Activated CD4-positive, alpha-beta T cell treated with anti-CD3 and anti-CD28 coated beads for 1 hour (primary cell): ENCODE measurements at regions not wholly inside any gene's neighbourhood (a gene's known extent, or its start where the extent isn't known, plus 50 kb on each side); places are given as distances from the start of the nearest gene placed in this dataset.

Experiments
- DNase-seq: peaks from one replicate; pipeline ENCODE4 v3.0.0-alpha.2; 2020

DNA sequence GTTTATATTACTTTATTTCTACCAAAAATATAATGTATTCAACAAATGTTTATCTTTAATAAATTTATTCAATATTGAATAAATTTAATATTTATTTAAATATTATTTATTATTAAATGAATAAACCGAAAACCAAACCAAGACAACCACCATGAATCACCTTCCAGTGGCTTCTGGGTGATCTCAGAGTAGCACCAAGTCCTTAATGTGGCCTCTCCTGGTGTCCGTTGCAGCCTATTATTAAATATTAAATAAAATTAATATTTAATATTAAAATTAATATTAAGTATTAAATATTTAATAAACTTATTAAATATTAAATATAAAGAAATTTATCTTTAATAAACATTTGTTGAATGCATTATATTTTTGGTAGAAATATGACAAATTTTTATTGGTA is 143.3 kb upstream of the PLPP4 start:
- DNase-seq, result no peak

DNA sequence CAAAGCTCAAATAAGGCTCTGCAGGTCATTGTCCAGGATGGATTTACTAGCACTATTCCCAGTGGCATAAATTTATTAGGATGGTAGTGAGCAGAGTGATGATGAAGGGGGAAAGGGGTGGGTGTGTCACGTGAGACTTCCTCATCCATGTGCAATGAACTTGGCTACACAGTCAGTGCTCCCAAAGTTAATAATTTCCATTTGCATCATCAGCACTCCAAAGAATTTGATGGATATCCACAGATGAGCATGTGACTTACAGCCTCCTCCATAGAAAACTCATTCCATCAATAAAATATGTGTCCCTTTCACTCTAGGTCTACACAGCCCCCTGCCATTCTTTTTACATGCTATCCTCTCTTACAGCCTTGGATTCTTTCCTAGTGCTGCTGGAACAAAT is 142.6 kb upstream of the PLPP4 start:
- no peak for DNase-seq

DNA sequence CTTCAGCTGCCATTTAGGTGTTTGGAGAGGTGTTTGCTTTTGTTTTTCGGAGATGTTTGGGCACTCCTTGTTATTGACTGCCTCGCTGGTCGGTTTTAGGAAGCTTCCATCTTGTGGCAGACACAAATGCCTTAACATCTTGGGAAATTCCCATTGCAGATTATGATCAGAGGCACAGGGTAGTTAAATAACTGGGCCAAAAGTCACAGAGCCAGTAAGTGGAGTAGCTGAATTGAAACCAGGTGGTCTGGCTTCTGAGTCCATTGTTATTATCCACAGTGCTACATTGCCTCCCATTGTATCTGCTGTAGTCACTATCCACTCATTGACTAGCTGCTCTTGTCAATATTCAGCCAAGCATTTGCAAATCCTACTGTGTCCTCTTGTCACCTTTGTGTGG is 138.2 kb upstream of the PLPP4 start:
- no peak for DNase-seq

DNA sequence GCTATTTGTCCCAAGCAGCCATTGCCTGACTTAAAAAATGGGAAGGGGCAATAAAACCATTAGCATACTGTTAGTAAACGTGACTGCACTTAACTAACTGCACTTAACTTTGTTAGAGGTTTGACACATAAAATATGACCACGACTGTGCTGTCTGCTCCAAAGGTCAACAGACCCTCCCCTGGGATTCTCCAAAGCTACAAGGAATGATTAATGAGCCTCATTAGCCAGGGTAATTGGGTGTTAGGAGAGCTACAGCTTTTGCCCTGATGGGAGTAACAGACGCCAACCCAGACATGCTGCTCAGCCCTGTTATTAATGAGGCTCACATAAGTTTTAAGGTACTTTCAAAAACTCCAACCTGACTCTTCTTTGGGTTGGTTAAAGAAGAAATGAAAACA is 129.4 kb upstream of the PLPP4 start:
- no peak for DNase-seq

DNA sequence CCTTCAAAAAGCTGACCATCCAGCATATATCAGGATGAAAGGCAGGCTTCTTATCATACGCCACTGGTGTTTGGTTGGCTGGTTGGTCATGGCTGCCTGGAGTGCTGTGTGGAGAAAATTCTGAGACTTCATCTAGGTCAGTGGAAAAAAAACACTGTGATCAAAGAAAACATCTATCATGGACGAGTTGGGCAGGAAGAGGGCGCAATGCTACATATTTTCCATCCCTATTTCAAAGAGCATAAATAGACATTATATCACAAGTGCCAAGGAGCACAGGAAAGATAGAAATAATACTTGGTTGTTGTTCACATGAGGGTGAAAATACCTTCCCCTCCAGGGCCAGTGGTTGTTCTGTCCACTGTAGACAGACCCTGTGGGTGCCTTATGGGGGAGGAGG is 128.4 kb upstream of the PLPP4 start:
- no peak for DNase-seq

DNA sequence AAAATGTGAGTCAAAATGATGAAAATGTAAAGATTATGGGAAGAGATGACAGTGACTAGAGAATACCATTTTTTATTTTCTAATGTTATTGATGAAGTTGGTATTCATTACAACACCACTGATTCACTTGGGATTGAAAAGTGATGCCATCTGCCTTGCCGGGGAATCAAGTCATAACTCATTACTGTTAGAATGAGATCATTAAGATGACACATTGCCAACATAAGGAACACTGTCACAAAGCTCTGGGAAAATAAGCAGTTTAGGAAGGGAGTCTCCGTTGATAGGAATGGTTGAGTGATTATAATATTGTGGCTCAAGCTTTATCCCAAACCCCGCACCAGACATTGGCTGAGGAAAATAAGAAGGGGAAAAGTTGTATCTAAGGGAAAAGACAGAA is 121.5 kb upstream of the PLPP4 start:
- DNase-seq, result no peak

DNA sequence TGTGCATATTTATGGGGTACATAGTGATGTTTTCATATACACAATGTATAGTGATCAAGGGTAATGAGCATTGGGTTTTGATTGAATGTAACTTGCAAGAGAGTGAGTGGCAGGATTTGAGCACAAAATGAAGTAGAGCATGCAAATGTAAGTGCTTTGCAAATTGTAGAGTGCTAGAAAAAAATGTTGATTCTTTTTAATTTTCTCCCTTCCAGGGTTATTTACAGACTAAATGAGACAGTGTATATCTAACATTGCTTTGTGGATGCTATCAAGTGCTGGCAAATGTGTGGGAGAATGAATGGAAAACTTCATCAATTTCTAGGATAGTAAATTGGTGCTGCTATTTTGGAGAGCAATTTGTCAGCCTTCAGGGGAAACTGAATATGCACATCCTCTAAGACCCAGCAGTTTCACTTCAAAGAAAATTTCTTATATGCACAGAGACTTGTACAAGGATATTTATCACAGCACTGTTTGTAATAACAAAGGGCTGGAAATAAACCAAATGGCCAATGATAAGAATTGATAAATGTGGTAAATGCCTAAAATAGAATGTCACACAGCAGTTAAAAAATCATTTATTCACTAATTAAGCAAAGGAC is 120.6 kb upstream of the PLPP4 start:
- no peak for DNase-seq

DNA sequence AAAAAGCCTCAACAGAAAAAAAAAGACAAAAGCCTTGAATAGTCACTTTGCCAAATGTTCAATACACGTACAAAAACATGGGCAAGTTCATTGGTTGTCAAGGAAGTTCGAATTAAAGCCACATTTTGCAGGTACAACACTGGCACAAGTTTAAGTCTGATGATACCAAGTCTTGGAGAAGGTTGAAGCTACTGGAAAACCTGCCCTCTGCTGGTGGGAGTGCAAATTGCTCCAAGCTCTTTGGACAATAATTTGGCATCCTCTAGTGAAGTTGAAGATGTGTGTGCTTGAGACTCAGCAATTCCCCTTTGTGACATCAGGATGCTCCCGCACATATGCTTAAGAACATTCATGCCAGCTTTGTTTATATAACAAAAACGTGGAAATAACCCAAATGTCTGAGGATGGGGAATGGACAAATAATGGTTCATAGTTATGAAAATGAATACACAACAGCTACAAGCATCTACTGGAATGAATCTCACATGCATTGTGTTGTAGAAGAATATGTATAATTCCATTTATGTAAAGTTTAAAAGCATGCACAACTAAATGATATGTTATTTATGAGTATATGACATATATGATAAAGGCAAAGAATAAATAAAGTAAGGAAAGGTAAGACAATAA is 120.0 kb upstream of the PLPP4 start:
- DNase-seq, result peak; percentile 13

DNA sequence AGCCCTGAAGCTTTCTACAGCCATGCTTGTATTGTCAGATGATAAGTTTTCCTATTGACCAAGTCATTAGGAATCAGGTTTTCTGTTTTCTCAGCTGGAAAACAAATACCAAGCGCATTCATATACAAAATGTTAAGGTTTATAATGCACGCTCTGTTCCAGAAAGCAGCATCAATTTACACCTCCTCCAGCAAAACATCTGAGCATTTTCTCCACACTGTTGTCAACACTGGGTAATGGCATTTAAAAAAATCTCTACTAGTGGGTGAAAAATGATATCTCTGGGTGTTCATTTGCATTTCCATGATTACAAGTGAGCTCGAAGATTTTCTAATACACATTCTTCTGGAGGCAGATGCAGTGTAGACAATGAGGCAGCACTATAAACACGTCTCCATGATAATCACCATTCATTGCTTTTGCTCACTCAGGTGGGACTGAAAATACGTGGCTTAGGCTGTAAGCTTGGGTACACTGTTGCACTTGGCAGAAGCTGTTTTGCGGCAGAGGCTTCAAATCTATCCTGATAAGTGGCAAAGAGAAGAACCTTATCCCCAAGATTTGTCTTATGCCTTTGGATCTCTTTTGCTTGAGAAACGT is 114.8 kb upstream of the PLPP4 start:
- no peak for DNase-seq

DNA sequence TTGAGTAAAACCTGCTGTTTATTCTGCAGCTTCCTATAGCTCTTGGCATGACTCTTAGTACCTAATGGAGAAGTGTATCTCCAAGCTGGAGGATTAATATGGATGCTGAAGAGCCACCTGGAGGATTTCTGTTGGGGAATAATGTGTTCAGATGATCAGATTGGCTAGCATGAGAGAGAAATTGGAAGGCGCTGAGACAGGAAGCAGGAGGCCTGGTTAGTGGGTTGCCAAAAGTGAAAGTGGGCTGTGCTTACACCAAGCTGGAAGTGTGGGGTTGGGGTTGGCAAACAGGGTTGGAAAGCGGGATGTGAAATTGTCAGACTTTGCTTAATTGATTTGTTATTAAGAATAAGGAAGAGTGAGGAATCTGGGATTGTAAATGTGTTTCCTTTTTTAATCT is 111.8 kb upstream of the PLPP4 start:
- DNase-seq, result no peak

DNA sequence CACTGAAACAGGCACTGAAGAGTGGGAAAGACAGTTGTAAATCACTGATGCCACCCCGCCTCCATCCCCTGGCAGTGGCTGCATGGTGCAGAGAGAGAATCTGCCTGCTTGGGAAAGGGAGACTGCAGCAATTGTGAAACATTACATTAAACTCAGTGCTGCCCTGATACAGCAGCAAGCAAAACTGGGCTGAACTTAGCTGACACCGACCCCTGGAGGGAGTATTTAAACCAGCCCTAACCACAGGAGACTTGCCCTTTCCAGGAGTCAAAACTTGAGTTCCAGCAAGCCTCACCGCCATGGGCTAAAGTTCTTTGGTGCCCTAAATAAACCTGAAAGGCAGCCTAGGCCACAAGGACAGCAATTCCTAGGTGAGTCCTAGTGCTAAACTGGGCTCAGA is 109.4 kb upstream of the PLPP4 start:
- DNase-seq, result no peak

DNA sequence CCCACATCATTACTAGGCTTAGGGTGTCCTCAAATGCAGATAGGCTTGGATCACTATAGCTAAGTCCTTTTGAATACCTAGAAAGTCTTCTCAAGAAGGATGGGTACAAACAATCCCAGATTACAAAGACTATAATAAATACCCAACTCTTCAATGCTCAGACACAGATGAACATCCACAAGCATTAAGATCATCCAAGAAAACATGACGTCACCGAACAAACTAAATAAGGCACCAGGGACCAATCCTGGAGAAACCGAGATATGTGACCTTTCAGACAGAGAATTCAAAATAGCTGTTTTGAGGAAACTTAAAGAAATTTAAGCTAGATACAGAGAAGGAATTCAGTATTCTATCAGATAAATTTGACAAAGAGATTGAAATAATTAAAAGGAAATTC is 108.0 kb upstream of the PLPP4 start:
- DNase-seq, result no peak

DNA sequence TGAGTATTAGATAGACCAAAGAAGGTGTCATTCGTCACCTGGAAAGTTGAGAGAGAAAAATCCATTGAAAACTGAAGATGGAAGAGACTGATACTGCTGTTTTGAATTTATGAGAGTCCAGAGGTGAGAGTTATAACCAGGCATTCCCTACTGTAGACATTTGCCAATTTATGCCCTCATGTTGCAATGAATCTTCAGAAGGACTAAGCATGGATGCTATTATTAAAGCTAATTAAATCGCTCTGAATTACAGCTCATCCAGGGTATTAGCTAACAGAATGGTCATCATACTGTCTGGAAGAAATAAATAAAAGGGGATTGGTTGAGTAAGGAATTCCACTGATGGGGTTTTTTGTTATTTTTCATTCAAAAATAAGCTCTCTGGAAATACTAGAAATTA is 101.6 kb upstream of the PLPP4 start:
- no peak for DNase-seq

DNA sequence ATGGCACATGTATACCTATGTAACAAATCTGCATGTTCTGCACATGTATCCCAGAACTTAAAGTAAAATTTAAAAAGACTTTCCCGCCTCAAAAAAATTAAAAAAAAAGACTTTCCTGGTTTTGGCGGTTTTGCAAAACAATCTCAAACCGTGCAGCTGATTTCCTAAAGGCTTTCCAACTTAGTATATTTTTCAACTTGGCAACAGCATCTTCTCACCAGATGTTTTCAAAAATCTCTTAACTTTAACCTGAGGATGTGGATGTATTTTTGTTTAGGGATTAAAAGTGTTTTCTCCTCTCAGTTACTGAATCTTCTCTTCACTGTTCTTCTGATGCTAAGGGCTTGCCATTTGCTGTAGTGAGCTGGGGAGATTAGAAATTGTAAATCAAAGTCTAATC is 96.5 kb upstream of the PLPP4 start:
- DNase-seq, result no peak

DNA sequence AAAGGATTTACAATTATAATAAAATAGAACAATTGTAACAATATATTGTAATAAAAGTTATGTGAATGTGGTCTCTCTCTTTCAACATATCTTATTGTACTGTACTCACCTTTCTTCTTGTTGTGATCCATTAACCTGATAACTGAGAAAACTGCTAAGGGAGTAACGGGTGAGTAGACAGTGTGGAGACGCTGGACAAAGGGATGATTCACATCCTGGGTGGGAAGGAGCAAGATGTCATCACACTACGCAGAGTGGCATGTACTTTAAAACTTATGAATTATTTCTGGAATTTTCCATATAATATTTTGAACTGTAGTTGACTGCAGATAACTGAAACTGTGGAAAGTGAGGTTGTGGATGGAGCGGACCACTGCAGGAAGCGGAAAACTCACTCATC is 91.2 kb upstream of the PLPP4 start:
- no peak for DNase-seq

DNA sequence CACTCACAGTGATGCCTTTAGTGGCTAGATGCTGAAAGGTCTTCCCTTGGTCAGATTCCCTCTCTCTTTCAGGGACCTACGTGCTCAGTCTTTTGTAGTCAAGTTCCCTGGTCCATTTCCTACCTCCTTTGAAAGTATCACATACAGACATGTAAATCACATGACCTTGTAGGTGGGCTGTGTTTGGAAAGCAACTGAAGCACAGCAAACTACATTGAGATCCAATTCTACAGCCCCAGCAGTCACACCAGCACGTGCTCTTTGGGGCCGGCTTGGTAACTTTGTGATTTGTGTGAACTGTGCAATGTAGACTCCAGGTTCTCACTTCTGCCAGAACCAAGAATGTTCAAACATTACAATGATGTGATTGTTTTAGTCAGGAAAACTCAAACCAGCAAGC is 89.7 kb upstream of the PLPP4 start:
- no peak for DNase-seq

DNA sequence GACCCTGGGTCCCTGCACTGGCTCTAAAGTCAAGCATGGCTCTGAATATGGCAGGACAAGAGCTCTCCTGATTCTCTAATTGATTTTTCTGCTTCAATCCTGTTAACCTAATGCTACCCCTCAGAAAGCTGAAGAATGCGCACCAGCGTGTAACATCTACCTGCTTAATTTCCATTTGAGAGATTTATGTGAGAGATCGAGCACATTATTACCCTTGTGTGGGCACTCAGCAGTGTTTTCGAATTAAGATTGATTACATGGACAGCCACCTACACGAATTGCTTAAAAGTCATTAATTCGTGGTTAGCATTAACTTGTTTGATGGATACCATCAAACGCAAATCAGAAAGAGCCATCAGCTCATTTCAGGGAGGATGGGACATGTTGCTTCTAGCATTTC is 88.7 kb upstream of the PLPP4 start:
- DNase-seq, result no peak

DNA sequence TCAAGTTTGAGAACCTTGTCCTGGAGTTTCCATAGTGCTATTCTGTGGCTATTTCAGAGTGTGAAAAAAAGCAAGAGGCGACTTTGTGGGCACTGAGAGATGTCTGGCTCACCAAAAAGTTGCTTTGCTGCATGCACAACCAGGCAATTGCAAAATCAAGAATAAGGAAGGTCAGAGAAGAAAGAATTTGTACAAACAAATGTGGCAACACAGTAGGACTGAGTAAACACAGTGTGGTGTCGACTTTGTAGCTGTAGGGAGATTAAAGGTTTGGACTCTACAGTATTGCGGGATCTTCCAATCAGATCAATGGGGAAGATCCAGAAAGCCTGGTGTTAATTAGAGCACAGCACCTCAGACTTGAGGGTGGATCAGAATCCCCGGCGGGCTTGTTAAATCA is 88.1 kb upstream of the PLPP4 start:
- no peak for DNase-seq

DNA sequence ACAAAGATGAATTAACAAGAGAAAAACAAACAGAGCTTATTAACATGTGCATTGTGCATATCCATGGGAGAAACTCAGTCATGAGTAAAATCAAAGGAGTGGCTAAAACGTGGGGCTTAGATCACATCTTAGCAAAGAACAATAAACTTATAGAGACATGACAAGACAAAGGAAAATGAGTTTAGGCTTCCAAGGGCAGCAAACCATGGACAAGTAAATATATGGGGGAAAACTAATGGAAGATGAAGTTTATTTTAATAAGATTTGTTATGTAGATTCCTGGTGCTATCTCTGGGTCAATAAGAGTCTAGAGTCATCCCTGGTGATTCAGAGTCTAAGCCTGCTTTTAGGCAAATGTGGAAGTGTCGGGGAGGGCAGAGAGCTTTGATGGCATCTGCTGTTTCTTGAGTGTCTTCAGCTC is 87.2 kb upstream of the PLPP4 start:
- no peak for DNase-seq

DNA sequence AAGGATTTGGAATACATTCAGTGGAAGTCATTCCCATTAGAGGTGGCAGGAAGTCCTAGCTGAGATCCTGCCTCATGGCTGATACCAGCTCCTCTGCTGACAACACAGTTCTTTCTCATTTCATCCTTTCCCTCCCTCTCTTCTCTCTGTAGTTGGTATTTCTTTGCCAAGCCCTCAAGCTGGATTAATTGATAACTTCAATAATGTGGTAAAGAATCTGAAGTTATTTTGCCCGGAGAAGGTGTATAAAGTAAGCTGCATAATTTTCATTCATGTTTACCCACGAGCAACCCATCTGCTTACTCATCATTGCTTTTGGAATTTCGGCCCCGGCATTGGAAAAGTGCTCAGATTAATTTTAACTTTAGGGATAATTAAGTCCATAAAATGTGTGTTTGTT is 85.2 kb upstream of the PLPP4 start:
- DNase-seq, result no peak

DNA sequence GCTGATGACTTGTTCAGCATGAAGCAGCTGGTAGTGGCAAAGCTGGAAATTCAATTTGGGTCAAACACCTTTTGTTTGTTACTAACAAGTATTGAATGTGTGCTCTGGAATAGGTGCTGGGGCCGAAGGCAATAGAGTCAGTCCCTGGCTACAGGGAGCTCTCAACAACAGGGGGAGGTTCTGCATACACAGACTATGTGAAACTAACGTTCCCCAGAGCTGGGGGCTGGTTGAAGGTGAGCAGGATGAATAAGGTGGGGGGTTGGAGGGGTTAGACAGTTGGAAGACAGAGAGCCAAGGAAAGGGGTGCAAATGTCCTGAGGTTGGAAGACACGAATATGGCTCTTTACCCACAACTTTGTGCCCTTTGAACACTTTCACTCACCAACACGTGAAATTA is 84.1 kb upstream of the PLPP4 start:
- DNase-seq, result no peak

DNA sequence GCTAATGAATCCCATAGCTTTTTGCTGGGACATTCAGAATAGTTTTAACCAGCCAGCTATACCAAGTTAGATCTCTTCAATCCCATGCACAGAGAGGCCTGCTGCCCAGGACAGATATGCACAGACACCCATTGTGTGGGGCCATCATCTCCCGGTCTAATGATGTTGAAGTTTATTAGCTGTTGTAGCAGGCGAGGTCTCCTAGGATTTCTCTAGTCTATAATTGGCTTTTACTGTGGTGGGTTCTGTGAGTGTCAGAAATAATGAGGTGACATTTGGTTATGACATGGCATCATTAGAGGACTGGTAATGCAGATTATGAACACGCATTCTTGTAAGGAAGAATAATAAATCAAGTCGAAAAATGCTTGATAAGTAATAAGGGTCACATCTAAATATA is 81.4 kb upstream of the PLPP4 start:
- no peak for DNase-seq

DNA sequence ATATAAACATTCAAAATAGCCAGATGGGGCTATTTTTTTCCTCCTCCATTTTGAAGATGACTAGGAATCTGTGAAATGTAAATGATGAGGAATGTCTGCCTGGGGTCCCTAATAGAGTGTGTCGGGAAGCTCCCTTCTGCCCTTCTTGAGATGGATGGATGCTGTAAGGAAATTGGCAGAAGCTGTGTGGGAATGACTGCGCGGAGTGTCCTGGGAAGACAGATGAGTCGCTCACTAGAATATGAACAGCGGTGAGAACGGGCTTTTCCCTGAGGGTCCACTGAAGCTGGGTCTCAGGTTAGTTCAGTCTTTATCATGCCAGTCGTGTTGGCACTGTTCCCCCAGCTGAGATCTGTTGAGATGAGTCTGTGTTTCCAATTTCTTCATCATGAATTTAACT is 75.1 kb upstream of the PLPP4 start:
- no peak for DNase-seq

DNA sequence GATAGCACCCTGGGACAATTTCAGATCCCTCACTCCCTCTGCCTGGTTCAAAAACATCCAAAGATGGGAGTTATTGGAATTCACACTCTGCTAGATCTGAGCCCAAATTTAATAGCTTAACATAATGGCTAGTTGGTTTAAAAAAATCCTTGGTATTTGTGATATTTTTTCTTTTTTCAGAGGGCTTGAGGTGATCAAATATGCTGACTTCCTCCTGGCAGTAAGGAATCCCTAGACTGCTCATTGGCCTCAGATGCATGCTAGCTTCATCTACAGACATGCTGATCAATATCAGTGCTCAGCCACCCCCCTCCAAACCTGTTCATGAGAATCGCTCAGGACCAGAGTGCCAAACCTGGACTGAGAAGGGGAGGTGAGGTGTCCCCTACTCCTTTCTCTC is 74.7 kb upstream of the PLPP4 start:
- no peak for DNase-seq

DNA sequence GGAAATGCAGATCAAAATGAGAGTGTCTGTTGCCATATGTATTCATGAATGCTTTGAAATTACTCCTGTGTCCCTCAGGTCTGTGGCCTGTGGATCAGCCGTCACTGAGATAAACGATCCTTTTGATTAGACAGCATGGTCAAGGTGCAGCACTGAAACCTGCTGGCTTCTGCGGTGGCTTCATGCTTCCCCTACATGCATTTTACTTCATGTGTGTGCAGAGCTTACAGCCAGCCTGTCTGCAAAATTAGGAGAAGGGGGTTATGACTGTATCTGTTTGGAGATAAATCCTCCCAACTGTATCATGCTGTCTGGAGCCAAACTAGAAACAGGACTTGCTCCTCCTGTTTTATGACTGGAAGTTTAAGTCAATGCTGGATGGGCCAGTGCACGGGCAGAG is 71.0 kb upstream of the PLPP4 start:
- DNase-seq, result no peak
